HG02943 (cell line): ENCODE measurements at regions not wholly inside any gene's neighbourhood (a gene's known extent, or its start where the extent isn't known, plus 50 kb on each side); places are given as distances from the start of the nearest gene placed in this dataset.

Experiments
- ATAC-seq: cut with Tn5 transposase; IDR thresholded peaks from one replicate; pipeline ENCODE4 v1.9.1; 2021; ENCODE audit warnings: mild to moderate bottlenecking, low read depth, moderate library complexity; ENCODE audit not compliant: unreplicated experiment

- ATAC-seq: no peak
Observed at GRCh38 chr4:82043081-82043808, 330.5 kb downstream of the HNRNPD start.

GRCh38 chr4:82042042-82042441 is 331.7 kb downstream of the HNRNPD start:
- no peak for ATAC-seq

- no peak for ATAC-seq
Observed at GRCh38 chr4:82038936-82039335, 334.9 kb downstream of the HNRNPD start.

- ATAC-seq: no peak
Observed at GRCh38 chr4:82036181-82036580, 337.6 kb downstream of the HNRNPD start.

- no peak for ATAC-seq
Observed at GRCh38 chr4:82034878-82035277, 338.9 kb downstream of the HNRNPD start.

- no peak for ATAC-seq
Observed at GRCh38 chr4:82033862-82034261, 339.9 kb downstream of the HNRNPD start.

GRCh38 chr4:82031376-82031927 is 342.3 kb downstream of the HNRNPD start:
- no peak for ATAC-seq

- ATAC-seq: no peak
Observed at GRCh38 chr4:82017680-82018079, 356.1 kb downstream of the HNRNPD start.

- ATAC-seq: no peak
Observed at GRCh38 chr4:82005158-82005557, 368.6 kb downstream of the HNRNPD start.

GRCh38 chr4:81997313-81997712 is 376.5 kb downstream of the HNRNPD start:
- no peak for ATAC-seq

- ATAC-seq: no peak
Observed at GRCh38 chr4:81990898-81991297, 382.9 kb downstream of the HNRNPD start.

- ATAC-seq: no peak
Observed at GRCh38 chr4:81990211-81990610, 383.6 kb downstream of the HNRNPD start.

- ATAC-seq: no peak
Observed at GRCh38 chr4:81989202-81989601, 384.6 kb downstream of the HNRNPD start.

- no peak for ATAC-seq
Observed at GRCh38 chr4:81988178-81988577, 385.6 kb downstream of the HNRNPD start.

- no peak for ATAC-seq
Observed at GRCh38 chr4:81984746-81985145, 389.0 kb downstream of the HNRNPD start.

- ATAC-seq: no peak
Observed at GRCh38 chr4:81982846-81983540, 390.8 kb downstream of the HNRNPD start.

GRCh38 chr4:81981218-81981617 is 392.6 kb downstream of the HNRNPD start:
- no peak for ATAC-seq

- ATAC-seq: no peak
Observed at GRCh38 chr4:81974523-81974922, 399.3 kb downstream of the HNRNPD start.

GRCh38 chr4:81971637-81972381 is 402.0 kb downstream of the HNRNPD start:
- ATAC-seq: no peak

GRCh38 chr4:81971061-81971460 is 402.7 kb downstream of the HNRNPD start:
- no peak for ATAC-seq

- ATAC-seq: no peak
Observed at GRCh38 chr4:81970454-81970853, 403.3 kb downstream of the HNRNPD start.
